GM18498 (cell line): ENCODE measurements at regions not wholly inside any gene's neighbourhood (a gene's known extent, or its start where the extent isn't known, plus 50 kb on each side); places are given as distances from the start of the nearest gene placed in this dataset.
"Not testable (repeated sequence)": the region's sequence is repeated elsewhere in the genome, so short reads cannot be mapped to it uniquely, and the experiment has no call there.

Source experiments
- ATAC-seq: cut with Tn5 transposase; IDR thresholded peaks from one replicate; pipeline ENCODE4 v1.9.1; 2021; ENCODE audit warnings: mild to moderate bottlenecking, moderate library complexity; ENCODE audit not compliant: unreplicated experiment

DNA sequence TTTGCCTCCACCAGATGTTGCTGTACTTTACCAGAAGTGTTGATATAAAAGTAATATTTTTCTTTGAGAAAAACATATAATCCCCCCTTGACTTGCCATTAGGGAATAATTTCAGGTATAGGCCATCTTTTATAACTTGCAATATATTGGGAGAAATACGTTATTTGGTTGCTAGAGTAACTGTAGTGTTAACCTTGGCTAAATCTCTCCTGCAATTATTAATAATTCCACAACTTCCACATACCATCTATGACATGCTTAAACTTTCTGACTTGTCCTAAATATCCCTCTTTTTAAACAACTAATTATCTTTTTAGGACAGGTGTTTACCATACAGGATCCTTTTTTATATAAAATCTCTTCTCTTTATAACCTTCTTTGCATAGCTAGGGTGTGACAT is 1048.2 kb downstream of the SLC16A7 start:
- ATAC-seq: no peak

DNA sequence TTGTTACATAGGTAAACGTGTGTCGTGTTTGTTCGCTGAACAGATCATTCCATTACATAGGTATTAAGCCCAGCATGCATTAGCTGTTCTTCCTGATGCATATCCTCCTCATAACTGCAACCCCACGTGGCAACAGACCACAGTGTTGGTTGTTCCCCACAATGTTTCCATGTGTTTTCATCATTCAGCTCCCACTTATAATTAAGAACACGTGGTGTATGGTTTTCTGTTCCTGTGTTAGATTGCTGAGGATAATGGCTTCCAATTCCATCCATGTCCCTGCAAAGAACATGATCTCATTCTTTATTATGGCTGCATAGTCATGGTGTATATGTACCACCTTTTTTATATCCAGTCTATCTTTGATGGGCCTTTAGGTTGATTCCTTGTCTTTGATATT is 1071.1 kb downstream of the SLC16A7 start:
- ATAC-seq: no peak

DNA sequence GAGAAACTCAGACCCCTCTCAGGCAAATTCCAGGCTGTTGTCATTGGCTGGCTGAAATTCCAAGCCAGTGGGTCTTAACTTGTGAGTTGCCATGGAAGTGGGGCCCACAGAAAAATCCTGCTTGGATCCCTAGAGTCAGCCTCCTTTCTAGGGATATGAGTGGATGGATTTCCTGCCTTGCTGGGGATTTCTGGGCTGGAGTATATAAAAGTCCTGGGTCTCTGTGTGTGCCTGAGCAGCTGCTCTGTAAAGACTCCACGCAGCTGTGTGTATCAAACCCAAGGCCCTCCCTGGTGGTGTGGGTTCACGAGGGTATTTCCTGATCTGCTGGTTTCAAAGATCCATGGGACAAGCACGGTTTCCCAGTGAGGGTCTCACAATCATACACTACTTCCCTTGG is 1077.1 kb downstream of the SLC16A7 start:
- ATAC-seq: no peak

DNA sequence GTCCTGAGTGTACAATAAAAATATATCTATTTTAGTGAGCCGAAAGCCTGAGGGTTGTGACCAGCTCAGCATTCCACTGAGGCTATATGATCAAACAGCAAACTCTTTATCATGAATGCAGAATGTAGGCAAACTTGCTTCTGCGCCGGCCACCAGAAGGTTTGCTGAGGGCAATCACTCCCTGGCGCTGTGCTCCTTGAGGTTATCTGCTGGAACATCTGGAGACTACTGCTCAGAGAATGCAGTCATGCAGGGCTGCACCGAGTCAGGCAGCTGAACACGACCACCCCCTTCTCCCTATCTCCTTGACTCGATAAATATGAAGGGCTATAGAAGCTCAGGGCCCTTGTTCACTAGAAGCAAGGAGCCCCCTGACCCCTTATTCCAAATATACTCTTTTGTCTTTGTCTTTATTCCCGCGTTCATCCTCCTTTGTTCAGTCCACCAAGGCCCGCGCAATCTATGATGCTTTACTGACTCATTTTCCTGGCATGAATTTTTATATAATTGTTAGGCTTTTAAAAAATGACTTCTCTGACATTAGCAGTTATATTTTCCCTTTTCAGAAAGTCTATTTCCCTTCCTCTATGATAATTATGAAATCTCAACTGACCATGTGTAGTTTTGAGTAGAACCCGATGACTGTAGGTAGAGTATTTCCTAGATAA is 1089.3 kb downstream of the SLC16A7 start:
- ATAC-seq: no peak

DNA sequence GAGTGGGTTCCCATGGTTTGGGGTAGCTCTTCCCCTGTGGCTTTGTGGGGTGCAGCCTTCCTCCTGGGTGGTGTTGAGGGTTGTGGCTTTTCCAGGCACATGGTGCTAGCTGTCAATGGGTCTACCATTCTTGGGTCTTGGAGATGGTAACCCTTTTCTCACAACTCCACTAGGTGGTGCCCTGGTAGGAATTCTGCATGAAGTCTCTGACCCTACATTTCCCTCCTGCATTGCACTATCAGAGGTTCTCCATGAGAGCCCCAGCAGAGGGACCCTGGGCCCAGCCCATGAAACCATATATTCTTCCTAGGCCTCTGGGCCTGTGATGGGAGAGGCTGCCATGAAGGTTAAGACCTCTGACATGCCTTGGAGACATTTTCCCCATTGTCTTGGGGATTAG is 1093.3 kb downstream of the SLC16A7 start:
- ATAC-seq: no peak

DNA sequence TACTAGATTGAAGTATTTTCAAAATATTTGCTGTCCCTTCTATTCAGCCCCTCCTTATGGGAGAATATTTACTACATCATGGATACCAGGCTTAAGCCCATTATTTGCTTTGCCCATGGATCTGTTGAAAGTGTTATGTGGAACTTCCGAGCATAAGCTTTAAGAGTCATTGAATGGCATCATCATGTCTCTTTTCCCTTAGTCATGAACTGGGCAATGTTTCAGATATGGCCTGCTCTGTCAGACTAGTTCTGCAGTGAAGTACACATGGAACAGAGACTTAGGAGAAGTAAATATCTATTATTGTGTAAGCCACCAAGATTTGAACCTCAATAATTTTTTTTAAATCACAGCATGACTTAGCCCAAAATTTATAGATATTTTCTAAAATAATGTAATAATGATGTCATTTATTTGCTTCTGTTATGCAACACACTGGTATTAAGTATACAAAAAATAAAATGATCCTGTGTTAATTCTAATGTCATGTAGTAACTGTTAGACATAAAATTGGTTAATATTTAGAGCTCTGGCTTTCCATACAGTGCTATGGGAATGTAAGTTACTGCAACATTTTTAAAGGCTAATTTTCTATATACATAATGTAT is 1097.3 kb downstream of the SLC16A7 start:
- ATAC-seq: no peak

DNA sequence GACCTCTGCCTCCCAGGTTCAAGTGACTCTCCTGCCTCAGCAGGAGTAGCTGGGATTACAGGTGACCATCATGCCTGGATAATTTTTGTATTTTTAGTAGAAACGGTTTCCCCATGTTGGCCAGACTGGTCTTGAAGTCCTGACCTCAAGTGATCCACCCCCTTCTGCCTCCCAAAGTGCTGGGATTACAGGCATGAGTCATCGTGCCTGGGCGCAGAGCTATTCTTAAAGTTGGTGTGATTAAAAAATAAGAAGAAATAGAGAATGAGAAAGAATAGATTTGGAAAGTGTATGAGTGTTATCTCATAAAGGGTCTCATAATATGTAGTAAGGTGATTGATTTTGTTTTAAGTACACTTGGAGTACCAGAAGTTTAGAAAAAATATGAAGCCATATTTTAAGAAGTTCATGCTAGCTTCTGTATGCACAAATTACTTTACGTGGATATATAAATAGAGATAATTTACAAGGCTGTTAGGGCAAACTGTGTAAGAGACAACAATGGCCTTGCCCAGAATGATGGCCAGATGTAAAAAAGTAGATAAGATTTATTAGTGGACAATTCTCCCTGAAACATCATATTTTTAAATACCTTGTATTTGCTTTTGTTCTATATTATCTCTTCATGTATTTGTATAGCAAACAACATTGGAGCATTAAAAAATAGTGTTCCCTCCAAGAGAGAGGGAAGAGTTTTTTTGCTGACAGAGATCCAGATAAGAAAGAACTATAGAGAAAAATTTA is 1108.5 kb downstream of the SLC16A7 start:
- no peak for ATAC-seq

DNA sequence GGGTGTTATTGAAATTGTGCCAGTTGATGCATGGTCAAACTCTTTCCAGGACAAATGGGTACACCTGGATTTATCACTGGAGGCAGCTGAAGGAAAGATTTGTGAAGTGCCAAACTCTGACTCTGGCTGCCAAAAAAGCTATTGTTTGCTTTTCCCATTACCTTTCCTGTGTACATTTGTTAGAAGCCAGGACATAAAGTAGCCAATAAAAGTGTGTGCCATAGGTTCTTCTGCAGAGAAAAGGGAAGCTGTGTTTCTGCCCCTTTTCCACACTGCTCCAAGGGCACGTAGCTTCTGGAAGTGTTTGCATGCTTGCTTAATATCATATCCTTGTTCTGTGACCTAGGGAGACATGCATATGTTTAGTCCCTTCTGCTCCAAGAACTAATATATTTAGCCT is 1114.4 kb downstream of the SLC16A7 start:
- no peak for ATAC-seq

DNA sequence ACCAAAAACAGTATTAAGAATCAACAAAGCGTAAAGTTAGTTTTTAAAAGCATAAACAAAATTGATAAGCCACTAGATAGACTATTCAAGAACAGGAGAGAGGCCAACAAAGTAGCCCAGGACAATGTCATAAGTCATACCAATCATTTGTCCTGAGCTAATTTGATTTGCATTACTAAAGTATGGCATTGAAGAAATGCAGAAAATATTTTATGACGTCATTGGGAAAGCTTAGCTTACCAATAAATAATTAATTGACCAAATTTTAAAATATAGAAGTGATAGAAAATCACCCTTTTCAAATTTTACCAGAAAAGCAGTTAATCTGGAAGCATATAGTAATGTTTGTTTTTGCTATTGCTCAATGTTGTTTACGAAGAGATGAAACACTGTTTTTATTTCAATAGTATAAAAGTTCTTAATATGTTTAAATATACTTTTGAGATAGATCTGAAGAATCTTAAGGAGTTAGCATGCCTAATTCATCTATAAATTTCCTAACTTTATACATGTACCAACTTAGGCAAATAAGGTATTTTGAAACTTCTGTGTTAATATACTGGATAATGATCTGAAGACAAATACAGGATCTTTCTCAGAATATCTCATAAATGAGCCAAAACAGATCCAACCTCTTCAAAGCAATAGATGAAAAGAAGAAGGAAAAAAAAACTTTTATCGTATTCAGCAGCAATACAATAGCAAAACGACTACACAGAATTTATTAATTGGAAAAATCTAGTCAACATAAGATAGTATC is 1118.5 kb downstream of the SLC16A7 start:
- no peak for ATAC-seq

DNA sequence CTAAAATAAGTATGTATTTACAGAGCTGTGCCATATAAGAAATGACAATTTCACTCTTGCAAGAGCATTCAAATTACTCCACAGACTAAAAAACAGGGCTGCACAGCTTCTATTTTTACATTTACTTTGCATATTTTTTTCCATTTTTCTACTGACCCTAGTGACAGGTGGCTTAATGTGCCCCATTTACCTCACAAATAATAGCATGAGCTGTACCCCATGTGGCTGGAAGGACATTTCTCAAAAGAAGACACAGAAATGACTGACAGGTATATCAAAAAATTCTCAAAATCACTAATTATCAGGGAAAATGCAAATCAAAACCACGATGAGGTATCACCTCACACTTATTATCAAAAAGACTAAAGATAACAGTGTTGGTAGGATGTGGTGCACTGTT is 1128.6 kb downstream of the SLC16A7 start:
- ATAC-seq: no peak

DNA sequence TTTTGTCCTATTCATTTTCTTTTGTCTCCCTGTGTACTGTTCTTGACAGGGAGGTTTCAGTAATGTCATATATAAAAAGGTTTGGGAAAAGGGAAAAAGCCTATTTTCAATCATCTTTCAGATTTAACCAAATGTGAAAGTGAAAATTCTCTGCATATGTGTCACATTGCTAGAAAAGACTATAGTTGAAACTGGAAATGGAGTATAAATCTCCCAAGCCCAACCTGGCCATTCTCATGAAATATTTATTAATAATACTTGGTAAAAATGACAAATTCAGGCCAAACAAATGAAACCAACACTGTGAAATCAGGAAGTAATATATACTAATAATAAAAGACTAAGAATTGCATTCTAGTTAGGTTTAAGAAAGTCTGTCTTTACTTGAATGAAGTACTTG is 1129.2 kb downstream of the SLC16A7 start:
- ATAC-seq: no peak

DNA sequence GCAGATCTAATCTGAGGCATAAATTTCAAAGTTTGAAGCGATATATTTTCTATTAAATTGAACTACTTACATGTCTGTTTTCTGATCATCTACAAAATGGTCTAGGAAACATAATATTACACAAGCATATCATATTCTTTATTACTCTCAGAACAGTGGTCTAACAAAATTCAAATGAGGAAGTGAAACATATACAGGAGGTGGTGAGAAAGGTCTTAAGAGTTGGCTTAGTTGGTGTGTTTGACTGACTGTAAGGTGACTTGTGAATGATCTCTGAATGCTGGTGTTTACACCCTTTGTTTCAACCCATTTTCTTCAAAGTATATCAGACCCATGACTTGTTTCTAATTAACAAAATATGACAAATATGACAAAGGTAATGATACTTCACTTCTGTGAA is 1156.8 kb downstream of the SLC16A7 start:
- no peak for ATAC-seq

DNA sequence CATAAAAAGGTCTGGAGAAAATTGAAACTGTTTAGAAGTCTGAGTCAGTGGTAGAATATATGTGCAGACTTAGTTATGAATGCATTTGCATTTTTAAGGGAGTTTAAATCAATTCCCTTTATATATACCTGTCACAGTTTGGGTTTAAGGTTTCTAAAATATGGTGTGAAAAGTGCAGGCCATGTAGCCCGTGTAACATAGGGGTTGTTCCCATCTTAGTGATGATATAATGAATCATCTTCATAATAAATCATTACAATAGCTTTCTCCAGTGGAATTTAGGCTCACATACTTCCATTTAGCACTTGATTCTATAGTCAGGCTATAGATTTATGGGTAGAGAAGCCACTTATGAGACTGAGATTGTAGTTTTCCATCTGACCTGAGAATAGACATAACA is 1162.4 kb downstream of the SLC16A7 start:
- ATAC-seq: no peak

DNA sequence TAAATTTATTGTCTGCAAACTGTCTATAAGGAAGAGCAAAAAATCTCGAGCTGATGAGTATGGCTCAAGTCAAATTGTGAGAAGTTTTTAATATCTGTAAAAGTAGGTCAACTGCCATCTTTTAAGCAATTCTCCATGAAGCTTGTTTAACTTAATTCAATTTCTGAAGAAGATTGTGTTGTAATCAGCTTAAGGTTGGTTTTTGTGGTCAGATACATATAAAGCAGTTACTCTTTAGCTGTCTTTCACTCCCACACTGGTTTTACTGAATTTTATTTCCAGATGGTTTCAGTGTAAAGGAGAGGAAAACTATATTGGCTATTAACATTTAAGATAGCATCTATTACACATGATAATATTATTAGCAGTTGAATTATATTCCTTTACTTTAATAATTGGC is 1165.1 kb downstream of the SLC16A7 start:
- no peak for ATAC-seq

DNA sequence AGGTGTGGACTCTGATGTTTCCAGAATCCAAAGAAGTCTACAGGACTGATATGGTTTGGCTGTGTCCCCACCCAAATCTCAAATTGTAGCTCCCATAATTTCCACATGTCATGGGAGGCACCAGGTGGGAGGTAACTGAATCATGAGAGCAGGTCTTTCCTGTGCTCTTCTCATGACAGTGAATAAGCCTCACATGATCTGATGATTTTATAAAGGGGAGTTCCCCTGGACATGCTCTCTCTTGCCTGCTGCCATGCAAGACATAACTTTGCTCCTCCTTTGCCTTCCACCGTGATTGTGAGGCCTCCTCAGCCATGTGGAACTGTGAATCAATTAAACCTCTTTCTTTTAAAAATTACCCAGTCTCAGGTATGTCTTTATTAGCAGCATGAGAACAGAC is 1205.3 kb downstream of the SLC16A7 start:
- ATAC-seq: not testable (repeated sequence)

DNA sequence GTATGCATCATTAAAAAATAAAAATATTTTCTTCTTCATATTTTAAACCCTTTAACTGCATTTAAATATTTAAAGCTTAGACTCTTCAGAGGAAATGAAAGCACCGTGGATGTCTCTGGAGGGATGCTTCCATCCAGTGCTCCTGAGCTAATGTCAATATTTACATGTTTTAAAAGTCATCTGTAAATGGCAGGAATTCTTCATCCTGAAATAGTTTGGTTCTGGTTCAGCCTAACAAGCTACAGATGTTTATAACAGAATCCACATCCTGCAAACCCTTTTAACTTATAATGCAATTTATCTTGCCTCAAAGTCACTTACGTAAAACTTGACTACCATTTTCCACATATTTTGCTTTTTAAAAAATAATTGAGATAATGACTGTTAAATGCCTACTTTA is 1207.3 kb downstream of the SLC16A7 start:
- no peak for ATAC-seq

DNA sequence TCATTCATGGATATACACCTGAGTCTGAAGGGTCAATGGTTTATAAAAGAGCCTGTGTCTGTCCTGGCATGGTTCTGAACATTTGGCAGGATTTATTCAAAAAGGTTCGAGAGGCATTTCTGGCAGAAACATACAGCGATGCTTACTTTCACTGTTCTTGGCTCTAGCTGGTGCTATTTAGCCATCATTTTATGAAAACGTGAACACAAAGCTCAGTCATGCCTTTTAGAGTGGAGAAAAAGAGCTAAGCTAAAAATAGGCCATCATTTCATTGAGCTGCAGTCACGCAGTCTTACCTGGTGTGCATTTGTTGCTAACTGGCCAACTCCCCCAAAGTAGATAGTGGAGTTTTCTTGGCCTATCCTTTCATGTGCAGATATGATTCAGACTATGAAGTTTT is 1209.5 kb downstream of the SLC16A7 start:
- no peak for ATAC-seq

DNA sequence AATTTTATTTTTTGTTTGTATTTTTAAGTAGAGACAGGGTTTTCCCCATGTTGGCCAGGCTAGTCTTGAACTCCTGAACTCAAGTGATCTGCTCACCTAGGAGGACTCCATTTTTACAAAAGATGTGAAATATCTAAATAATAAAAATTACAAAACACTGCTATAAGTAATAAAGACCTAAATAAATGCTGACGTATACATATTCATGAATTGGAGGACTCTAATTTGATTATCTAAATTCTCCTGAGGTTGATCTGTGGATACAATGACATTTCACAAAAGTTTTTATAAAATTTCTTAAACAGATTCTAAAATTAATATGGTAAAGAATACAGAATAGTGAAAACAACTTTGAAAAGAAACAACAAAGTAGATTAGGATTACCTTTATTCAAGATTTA is 1224.0 kb downstream of the SLC16A7 start:
- ATAC-seq: no peak

DNA sequence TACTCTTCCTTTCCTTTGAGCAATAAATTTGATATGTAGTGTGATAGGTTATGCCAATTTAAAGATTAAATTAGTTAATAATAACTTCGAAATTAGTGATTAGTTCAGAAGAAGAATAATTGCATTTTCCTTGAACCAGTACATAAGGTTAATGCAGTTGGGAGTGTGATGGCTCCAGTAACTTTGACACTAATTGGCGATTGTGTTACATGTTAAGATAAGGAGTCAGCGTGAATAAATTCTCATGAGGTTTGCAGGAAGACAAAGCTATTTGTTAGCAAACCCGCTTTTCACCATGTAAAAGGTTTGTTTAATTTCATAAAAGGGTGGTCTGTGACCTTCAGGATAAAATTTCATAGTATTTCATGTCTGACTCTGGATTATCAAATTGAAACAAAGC is 1226.8 kb downstream of the SLC16A7 start:
- no peak for ATAC-seq

DNA sequence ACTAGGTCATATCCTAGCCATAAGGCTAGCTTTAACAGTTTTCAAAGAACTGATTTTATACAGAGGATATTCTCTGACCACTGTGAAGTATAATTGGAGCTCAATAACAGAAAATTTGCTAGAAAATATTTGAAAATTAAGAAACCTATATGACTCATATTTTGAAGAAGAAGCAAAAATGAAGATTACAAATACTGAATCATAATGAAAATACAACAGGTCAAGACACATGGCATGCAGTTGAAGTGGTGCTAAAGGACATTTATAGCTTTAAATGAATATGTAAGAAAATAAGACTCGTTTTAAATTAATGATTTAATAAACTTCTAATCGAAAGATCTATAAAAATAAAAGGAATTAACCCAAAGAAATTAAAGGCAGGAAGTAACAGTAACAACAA is 1234.6 kb downstream of the SLC16A7 start:
- ATAC-seq: no peak

DNA sequence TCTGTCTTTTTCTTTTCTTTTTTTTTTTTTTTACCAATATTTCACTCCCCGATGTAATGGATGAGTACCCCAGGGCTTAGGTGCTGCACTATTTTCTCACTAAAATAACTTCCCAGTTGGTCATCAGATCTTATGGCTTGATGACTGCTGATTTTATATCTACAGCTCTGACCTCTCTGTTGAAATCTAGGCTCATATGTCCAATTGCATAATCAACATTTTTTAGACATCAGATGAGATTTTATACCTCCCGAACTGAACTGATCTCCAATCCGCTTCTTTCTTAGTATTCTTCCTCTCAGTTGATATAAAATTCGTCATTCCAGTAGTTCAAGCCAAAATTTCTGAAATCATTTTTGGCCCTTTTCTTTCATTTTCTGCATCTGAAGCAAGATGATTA is 1236.5 kb downstream of the SLC16A7 start:
- no peak for ATAC-seq

DNA sequence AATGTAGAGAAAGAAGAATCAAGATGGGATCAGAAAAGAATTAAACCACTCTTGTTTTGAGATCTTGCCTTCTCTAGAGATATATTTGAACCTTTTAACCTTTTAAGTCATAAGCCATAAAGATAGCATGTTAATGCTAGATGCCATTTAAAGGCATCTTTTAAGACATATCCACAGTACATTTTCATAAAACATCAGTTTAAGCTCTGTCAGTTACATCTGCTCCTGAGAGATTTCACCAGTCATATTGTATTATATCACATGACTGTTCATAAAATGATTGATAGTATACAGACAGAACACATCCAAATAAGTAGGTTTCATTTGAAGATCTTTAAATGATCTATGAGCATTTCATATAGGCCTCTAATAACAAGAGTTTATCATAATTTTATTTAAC is 1238.5 kb downstream of the SLC16A7 start:
- ATAC-seq: no peak
